ENCODE measurements at regions not wholly inside any gene's neighbourhood (a gene's known extent, or its start where the extent isn't known, plus 50 kb on each side); places are given as distances from the start of the nearest gene placed in this dataset.

DNA sequence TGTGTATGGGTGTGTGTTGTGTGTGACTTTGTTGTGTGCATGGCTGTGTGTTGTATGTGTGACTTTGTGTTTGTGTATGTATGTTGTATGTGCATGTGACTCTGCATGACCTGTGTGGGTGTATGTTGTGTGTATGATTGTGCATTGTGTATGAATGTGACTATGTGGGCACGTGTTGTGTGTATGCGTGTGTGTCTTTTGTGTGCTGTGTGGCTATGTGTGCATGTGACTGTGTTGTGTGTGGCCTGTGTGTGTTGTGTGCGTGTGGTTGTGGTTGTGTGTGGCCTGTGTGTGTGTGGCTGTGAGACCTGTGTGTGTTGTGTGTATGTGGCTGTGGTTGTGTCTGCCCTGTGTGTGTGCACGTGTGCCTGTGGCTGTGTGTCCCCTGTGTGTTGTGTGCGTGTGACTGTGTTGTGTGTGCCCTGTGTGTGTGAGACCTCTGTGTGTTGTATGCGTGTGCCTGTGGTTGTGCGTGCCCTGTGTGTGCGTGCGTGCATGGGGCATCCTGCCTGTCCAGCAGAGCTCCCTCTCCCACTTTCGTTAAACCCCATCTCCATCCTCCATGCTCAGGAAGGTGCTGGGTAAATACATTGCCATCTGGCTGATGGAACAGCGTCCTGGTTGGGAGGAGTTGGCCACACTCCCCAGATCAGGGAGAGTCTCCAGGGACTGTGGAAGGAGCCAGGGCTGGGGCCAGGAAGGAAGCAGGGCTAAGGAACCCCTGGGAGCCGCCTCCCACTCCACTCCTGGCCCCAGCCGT is 90.1 kb upstream of the GSE1 start:
- TF ChIP-seq, protein P1, sequence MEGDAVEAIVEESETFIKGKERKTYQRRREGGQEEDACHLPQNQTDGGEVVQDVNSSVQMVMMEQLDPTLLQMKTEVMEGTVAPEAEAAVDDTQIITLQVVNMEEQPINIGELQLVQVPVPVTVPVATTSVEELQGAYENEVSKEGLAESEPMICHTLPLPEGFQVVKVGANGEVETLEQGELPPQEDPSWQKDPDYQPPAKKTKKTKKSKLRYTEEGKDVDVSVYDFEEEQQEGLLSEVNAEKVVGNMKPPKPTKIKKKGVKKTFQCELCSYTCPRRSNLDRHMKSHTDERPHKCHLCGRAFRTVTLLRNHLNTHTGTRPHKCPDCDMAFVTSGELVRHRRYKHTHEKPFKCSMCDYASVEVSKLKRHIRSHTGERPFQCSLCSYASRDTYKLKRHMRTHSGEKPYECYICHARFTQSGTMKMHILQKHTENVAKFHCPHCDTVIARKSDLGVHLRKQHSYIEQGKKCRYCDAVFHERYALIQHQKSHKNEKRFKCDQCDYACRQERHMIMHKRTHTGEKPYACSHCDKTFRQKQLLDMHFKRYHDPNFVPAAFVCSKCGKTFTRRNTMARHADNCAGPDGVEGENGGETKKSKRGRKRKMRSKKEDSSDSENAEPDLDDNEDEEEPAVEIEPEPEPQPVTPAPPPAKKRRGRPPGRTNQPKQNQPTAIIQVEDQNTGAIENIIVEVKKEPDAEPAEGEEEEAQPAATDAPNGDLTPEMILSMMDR (IDR thresholded peaks at IDR 0.05): no peak
- TF ChIP-seq POLR2A (IDR thresholded peaks at IDR 0.05): no peak
- TF ChIP-seq EP300 (IDR thresholded peaks at IDR 0.05): no peak
